ENCODE measurements at regions not wholly inside any gene's neighbourhood (a gene's known extent, or its start where the extent isn't known, plus 50 kb on each side); places are given as distances from the start of the nearest gene placed in this dataset.

DNA sequence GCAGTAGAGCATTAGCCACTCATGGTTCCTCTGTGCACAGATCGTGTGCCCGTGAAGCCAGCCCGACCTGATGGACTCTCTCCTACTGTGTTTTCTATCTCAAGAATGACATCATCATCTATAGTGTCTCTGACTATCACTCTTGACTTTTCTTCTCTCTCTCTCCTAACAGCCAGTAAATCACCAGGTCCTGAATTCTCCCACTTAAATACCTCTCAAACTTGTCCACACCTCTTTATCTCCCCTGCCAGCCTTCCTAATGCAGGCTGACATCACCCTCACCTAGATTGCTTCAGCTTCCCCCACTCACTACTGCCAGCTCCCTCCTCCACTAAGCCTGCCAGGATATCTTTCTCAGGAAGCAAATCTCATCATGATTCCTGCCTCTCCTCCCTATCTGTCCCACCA lies 90.6 kb upstream of the MIER3 start (continued):
- TF ChIP-seq, protein P1, sequence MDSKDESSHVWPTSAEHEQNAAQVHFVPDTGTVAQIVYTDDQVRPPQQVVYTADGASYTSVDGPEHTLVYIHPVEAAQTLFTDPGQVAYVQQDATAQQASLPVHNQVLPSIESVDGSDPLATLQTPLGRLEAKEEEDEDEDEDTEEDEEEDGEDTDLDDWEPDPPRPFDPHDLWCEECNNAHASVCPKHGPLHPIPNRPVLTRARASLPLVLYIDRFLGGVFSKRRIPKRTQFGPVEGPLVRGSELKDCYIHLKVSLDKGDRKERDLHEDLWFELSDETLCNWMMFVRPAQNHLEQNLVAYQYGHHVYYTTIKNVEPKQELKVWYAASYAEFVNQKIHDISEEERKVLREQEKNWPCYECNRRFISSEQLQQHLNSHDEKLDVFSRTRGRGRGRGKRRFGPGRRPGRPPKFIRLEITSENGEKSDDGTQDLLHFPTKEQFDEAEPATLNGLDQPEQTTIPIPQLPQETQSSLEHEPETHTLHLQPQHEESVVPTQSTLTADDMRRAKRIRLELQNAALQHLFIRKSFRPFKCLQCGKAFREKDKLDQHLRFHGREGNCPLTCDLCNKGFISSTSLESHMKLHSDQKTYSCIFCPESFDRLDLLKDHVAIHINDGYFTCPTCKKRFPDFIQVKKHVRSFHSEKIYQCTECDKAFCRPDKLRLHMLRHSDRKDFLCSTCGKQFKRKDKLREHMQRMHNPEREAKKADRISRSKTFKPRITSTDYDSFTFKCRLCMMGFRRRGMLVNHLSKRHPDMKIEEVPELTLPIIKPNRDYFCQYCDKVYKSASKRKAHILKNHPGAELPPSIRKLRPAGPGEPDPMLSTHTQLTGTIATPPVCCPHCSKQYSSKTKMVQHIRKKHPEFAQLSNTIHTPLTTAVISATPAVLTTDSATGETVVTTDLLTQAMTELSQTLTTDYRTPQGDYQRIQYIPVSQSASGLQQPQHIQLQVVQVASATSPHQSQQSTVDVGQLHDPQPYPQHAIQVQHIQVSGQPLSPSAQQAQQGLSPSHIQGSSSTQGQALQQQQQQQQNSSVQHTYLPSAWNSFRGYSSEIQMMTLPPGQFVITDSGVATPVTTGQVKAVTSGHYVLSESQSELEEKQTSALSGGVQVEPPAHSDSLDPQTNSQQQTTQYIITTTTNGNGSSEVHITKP (IDR thresholded peaks at IDR 0.05; ENCODE audit: partially characterized antibody), result no peak
- TF ChIP-seq, protein P2, sequence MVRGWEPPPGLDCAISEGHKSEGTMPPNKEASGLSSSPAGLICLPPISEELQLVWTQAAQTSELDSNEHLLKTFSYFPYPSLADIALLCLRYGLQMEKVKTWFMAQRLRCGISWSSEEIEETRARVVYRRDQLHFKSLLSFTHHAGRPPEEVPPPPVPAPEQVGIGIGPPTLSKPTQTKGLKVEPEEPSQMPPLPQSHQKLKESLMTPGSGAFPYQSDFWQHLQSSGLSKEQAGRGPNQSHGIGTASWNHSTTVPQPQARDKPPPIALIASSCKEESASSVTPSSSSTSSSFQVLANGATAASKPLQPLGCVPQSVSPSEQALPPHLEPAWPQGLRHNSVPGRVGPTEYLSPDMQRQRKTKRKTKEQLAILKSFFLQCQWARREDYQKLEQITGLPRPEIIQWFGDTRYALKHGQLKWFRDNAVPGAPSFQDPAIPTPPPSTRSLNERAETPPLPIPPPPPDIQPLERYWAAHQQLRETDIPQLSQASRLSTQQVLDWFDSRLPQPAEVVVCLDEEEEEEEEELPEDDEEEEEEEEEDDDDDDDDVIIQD (CRISPR knock-in tag; IDR thresholded peaks at IDR 0.05), result no peak
- TF ChIP-seq MTF1 (CRISPR knock-in tag; IDR thresholded peaks at IDR 0.05; ENCODE audit: borderline replicate concordance) (no peak), ZNF384 (IDR thresholded peaks at IDR 0.05; ENCODE audit: low read depth, low read length) (no peak), ZNF583 (CRISPR knock-in tag; IDR thresholded peaks at IDR 0.05) (no peak), CBX1 (IDR thresholded peaks at IDR 0.05; ENCODE audit: low read depth) (no peak), ETV6 (IDR thresholded peaks at IDR 0.05; ENCODE audit: borderline replicate concordance in 1 of 2, low read depth in 2 of 2, low read length in 1 of 2) (no peak), ETV6 (CRISPR knock-in tag; IDR thresholded peaks at IDR 0.05; ENCODE audit: borderline replicate concordance) (no peak), PHTF2 (CRISPR knock-in tag; IDR thresholded peaks at IDR 0.05) (no peak), RCOR1 (IDR thresholded peaks at IDR 0.05; ENCODE audit: borderline replicate concordance in 1 of 2, low read depth in 2 of 2, low read length in 2 of 2) (peak in 1 of 2 experiments; percentile 93; a peak in 2 of 4 replicates), TEAD1 (CRISPR knock-in tag; IDR thresholded peaks at IDR 0.05) (no peak), SNRNP70 (optimal IDR thresholded peaks at IDR 0.05; ENCODE audit: low read depth, low read length) (no peak), ZNF699 (CRISPR knock-in tag; IDR thresholded peaks at IDR 0.05; ENCODE audit: insufficient replicate concordance) (no peak), PCBP2 (IDR thresholded peaks at IDR 0.05; ENCODE audit: low read depth, low read length, poor library complexity, severe bottlenecking) (no peak)
- TF ChIP-seq, protein P3, sequence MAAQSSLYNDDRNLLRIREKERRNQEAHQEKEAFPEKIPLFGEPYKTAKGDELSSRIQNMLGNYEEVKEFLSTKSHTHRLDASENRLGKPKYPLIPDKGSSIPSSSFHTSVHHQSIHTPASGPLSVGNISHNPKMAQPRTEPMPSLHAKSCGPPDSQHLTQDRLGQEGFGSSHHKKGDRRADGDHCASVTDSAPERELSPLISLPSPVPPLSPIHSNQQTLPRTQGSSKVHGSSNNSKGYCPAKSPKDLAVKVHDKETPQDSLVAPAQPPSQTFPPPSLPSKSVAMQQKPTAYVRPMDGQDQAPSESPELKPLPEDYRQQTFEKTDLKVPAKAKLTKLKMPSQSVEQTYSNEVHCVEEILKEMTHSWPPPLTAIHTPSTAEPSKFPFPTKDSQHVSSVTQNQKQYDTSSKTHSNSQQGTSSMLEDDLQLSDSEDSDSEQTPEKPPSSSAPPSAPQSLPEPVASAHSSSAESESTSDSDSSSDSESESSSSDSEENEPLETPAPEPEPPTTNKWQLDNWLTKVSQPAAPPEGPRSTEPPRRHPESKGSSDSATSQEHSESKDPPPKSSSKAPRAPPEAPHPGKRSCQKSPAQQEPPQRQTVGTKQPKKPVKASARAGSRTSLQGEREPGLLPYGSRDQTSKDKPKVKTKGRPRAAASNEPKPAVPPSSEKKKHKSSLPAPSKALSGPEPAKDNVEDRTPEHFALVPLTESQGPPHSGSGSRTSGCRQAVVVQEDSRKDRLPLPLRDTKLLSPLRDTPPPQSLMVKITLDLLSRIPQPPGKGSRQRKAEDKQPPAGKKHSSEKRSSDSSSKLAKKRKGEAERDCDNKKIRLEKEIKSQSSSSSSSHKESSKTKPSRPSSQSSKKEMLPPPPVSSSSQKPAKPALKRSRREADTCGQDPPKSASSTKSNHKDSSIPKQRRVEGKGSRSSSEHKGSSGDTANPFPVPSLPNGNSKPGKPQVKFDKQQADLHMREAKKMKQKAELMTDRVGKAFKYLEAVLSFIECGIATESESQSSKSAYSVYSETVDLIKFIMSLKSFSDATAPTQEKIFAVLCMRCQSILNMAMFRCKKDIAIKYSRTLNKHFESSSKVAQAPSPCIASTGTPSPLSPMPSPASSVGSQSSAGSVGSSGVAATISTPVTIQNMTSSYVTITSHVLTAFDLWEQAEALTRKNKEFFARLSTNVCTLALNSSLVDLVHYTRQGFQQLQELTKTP (IDR thresholded peaks at IDR 0.05; ENCODE audit: low read depth in 1 of 2, partially characterized antibody in 2 of 2), result peak in 1 of 2 experiments; percentile 35
- TF ChIP-seq, protein P4, sequence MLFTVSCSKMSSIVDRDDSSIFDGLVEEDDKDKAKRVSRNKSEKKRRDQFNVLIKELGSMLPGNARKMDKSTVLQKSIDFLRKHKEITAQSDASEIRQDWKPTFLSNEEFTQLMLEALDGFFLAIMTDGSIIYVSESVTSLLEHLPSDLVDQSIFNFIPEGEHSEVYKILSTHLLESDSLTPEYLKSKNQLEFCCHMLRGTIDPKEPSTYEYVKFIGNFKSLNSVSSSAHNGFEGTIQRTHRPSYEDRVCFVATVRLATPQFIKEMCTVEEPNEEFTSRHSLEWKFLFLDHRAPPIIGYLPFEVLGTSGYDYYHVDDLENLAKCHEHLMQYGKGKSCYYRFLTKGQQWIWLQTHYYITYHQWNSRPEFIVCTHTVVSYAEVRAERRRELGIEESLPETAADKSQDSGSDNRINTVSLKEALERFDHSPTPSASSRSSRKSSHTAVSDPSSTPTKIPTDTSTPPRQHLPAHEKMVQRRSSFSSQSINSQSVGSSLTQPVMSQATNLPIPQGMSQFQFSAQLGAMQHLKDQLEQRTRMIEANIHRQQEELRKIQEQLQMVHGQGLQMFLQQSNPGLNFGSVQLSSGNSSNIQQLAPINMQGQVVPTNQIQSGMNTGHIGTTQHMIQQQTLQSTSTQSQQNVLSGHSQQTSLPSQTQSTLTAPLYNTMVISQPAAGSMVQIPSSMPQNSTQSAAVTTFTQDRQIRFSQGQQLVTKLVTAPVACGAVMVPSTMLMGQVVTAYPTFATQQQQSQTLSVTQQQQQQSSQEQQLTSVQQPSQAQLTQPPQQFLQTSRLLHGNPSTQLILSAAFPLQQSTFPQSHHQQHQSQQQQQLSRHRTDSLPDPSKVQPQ (CRISPR knock-in tag; IDR thresholded peaks at IDR 0.05; ENCODE audit: borderline replicate concordance), result no peak
